ENCODE measurements at regions not wholly inside any gene's neighbourhood (a gene's known extent, or its start where the extent isn't known, plus 50 kb on each side); places are given as distances from the start of the nearest gene placed in this dataset.

GRCh38 chr14:43877351-43877960 lies 629.6 kb downstream of the FSCB start:
- no peak for DNase-seq

GRCh38 chr14:43872752-43873655 lies 634.1 kb downstream of the FSCB start:
- no peak for TF ChIP-seq CTCF (IDR thresholded peaks at IDR 0.05)
- TF ChIP-seq POLR2A (IDR thresholded peaks at IDR 0.05) = no peak
- Histone ChIP-seq H3K4me3 (no peak overlapping the region), H3K4me1 (no peaks in the 10 kb centered on the region), H3K27ac (no peak overlapping the region), H3K27me3 (no peaks in the 10 kb centered on the region), H3K36me3 (no peaks in the 10 kb centered on the region), H3K9me3 (no peaks in the 10 kb centered on the region)
- no peak for DNase-seq

More at GRCh38 chr14:43877351-43877960, 629.6 kb downstream of the FSCB start:
- TF ChIP-seq CTCF (IDR thresholded peaks at IDR 0.05) (no peak), POLR2A (IDR thresholded peaks at IDR 0.05) (no peak)
- Histone ChIP-seq H3K36me3 (no peaks in the 10 kb centered on the region), H3K4me3 (no peak overlapping the region), H3K27ac (no peak overlapping the region), H3K9me3 (no peaks in the 10 kb centered on the region), H3K27me3 (no peaks in the 10 kb centered on the region), H3K4me1 (no peaks in the 10 kb centered on the region)

- H3K27ac ChIP-seq = no peak overlapping the region
- DNase-seq = no peak
- H3K9me3 ChIP-seq = no peaks in the 10 kb centered on the region
- no peaks in the 10 kb centered on the region for H3K36me3 ChIP-seq
- no peaks in the 10 kb centered on the region for H3K27me3 ChIP-seq
- no peaks in the 10 kb centered on the region for H3K4me1 ChIP-seq
- TF ChIP-seq CTCF (IDR thresholded peaks at IDR 0.05) = no peak
- no peak for TF ChIP-seq POLR2A (IDR thresholded peaks at IDR 0.05)
- no peak overlapping the region for H3K4me3 ChIP-seq
Measured at GRCh38 chr14:43872222-43872621, 634.9 kb downstream of the FSCB start.

GRCh38 chr14:43858981-43859380 lies 648.1 kb downstream of the FSCB start:
- TF ChIP-seq POLR2A (IDR thresholded peaks at IDR 0.05) (no peak), CTCF (IDR thresholded peaks at IDR 0.05) (no peak)

GRCh38 chr14:43855556-43855955 lies 651.5 kb downstream of the FSCB start:
- H3K9me3 ChIP-seq = no peaks in the 10 kb centered on the region
- no peak overlapping the region for H3K4me3 ChIP-seq
- TF ChIP-seq CTCF (IDR thresholded peaks at IDR 0.05) = no peak
- no peak for TF ChIP-seq POLR2A (IDR thresholded peaks at IDR 0.05)
- no peaks in the 10 kb centered on the region for H3K4me1 ChIP-seq
- no peaks in the 10 kb centered on the region for H3K27me3 ChIP-seq
- DNase-seq = no peak
- H3K36me3 ChIP-seq = no peaks in the 10 kb centered on the region
- no peak overlapping the region for H3K27ac ChIP-seq

More at GRCh38 chr14:43858981-43859380, 648.1 kb downstream of the FSCB start:
- Histone ChIP-seq H3K4me3 (no peak overlapping the region), H3K36me3 (no peaks in the 10 kb centered on the region), H3K27ac (no peak overlapping the region), H3K4me1 (no peaks in the 10 kb centered on the region), H3K9me3 (no peaks in the 10 kb centered on the region), H3K27me3 (no peaks in the 10 kb centered on the region)
- DNase-seq = no peak
